ENCODE measurements at regions not wholly inside any gene's neighbourhood (a gene's known extent, or its start where the extent isn't known, plus 50 kb on each side); places are given as distances from the start of the nearest gene placed in this dataset.

GRCh38 chr15:96171853-96172296 is 158.6 kb upstream of the NR2F2 start:
- DNase-seq (ENCODE audit: low spot score) = no peak
- H3K9me3 ChIP-seq = no peaks in the 10 kb centered on the region
- no peaks in the 10 kb centered on the region for H3K36me3 ChIP-seq
- no peak overlapping the region for H3K27ac ChIP-seq
- H3K27me3 ChIP-seq (replicated peaks; ENCODE audit: insufficient read depth) = no peaks in the 10 kb centered on the region
- no peak overlapping the region for H3K4me3 ChIP-seq
- whole genome bisulfite sequencing = 27% methylated on average over 5 of the region's 5 CpGs
- H3K4me1 ChIP-seq (replicated peaks) = no peaks in the 10 kb centered on the region
- intact Hi-C loops (cut with DNase I) = no loop called here
- TF ChIP-seq POLR2AphosphoS5 (IDR thresholded peaks at IDR 0.05) (no peak), POLR2A (IDR thresholded peaks at IDR 0.05) (no peak)
- TF ChIP-seq, protein P1, sequence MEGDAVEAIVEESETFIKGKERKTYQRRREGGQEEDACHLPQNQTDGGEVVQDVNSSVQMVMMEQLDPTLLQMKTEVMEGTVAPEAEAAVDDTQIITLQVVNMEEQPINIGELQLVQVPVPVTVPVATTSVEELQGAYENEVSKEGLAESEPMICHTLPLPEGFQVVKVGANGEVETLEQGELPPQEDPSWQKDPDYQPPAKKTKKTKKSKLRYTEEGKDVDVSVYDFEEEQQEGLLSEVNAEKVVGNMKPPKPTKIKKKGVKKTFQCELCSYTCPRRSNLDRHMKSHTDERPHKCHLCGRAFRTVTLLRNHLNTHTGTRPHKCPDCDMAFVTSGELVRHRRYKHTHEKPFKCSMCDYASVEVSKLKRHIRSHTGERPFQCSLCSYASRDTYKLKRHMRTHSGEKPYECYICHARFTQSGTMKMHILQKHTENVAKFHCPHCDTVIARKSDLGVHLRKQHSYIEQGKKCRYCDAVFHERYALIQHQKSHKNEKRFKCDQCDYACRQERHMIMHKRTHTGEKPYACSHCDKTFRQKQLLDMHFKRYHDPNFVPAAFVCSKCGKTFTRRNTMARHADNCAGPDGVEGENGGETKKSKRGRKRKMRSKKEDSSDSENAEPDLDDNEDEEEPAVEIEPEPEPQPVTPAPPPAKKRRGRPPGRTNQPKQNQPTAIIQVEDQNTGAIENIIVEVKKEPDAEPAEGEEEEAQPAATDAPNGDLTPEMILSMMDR (IDR thresholded peaks at IDR 0.05) = no peak

DNA sequence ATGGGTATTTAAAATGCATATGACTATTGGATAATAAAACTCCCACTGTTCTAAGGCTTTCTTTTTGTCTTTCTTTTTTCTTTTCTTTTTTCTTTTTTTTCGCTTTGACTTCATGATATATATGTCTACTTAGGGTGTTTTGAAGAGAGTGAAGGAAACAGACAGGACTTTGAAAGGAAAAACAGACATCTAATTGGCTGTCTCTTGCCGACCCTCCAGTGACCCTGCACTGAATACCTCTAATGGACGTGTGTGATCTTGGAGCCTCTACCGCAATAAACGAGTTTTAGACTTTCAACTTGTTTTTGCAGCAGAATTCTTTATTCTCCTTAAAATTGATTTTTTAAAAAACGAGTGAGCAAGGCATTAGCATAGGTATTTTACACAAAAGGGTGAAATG is 158.1 kb upstream of the NR2F2 start:
- H3K4me1 ChIP-seq (replicated peaks) = no peaks in the 10 kb centered on the region
- no peaks in the 10 kb centered on the region for H3K9me3 ChIP-seq
- no peak overlapping the region for H3K27ac ChIP-seq
- H3K4me3 ChIP-seq = no peak overlapping the region
- intact Hi-C loops (cut with DNase I) = no loop called here
- H3K36me3 ChIP-seq = no peaks in the 10 kb centered on the region
- no peaks in the 10 kb centered on the region for H3K27me3 ChIP-seq (replicated peaks; ENCODE audit: insufficient read depth)
- TF ChIP-seq POLR2AphosphoS5 (IDR thresholded peaks at IDR 0.05) (no peak), POLR2A (IDR thresholded peaks at IDR 0.05) (no peak)
- TF ChIP-seq, protein P1 (IDR thresholded peaks at IDR 0.05) = no peak
- 66% methylated on average over 6 of the region's 6 CpGs for whole genome bisulfite sequencing
- DNase-seq (ENCODE audit: low spot score) = no peak

DNA sequence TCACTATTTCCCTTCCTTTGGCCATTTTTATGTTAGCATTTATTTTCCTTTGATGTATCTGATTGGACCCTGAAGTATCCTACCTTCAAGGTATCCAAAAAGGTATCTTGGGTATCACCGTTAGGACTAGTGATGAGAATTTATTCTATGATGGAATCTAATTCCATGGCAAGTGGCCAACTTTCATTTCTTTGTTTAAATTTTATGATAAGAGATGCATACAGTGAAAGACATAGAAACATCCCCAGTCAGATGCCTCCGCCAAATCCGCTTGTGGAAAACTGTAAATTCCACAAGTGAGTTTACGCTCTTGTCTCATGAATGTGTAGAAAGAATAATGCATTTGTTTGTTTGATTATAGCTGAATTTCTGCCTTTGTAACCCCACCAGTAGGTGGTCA is 153.7 kb upstream of the NR2F2 start:
- Histone ChIP-seq H3K36me3 (no peaks in the 10 kb centered on the region), H3K4me1 (replicated peaks) (no peaks in the 10 kb centered on the region), H3K27ac (no peak overlapping the region), H3K27me3 (replicated peaks; ENCODE audit: insufficient read depth) (no peaks in the 10 kb centered on the region), H3K9me3 (no peaks in the 10 kb centered on the region), H3K4me3 (no peak overlapping the region)
- WGBS = 89% methylated on average over 4 of the region's 4 CpGs
- no peak for DNase-seq (ENCODE audit: low spot score)
- TF ChIP-seq POLR2A (IDR thresholded peaks at IDR 0.05) (no peak), POLR2AphosphoS5 (IDR thresholded peaks at IDR 0.05) (no peak)
- TF ChIP-seq, protein P1 (IDR thresholded peaks at IDR 0.05) = no peak
- intact Hi-C loops (cut with DNase I) = no loop called here

GRCh38 chr15:96177279-96177678 is 153.2 kb upstream of the NR2F2 start:
- no peaks in the 10 kb centered on the region for H3K9me3 ChIP-seq
- no peaks in the 10 kb centered on the region for H3K36me3 ChIP-seq
- H3K4me3 ChIP-seq = no peak overlapping the region
- DNase-seq (ENCODE audit: low spot score) = no peak
- intact Hi-C loops (cut with DNase I) = no loop called here
- TF ChIP-seq POLR2AphosphoS5 (IDR thresholded peaks at IDR 0.05) (no peak), POLR2A (IDR thresholded peaks at IDR 0.05) (no peak)
- TF ChIP-seq, protein P1 (IDR thresholded peaks at IDR 0.05) = no peak
- WGBS = 100% methylated on average over 1 of the region's 1 CpG
- H3K27me3 ChIP-seq (replicated peaks; ENCODE audit: insufficient read depth) = no peaks in the 10 kb centered on the region
- no peak overlapping the region for H3K27ac ChIP-seq
- no peaks in the 10 kb centered on the region for H3K4me1 ChIP-seq (replicated peaks)

DNA sequence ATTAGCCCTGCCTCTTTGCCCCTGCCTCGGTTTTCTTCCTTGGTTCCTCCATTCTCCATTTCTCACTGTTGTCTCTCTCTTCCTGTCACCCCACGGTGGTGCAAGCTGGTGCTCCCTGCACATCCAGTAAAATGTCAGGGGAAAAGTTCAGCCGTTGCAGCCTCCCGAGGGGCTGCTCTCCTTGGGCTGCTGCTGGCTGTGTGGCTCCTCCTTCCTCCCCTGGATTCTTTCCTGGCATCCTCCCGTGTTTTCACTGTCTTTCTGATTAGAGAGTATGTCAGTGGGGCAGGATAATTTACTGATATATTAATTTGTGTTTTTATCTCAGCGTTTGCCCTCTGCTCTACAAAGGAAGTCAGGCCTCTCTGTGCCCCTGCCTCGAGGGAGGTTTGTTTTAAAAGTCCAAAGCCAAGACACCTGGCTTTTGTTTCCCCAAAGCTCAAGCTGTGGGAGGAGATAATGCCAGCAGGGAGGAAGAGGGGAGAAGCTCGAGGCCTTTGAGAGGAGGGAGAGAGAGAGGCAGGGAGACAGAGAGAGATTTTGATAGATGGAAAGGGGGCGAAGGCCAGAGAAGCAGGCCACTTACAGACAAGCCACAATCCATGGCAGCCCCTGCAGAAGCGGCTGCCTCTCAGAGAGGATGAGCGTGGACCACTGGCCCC is 150.3 kb upstream of the NR2F2 start:
- Histone ChIP-seq H3K4me1 (replicated peaks) (no peaks in the 10 kb centered on the region), H3K9me3 (no peaks in the 10 kb centered on the region), H3K27ac (no peak overlapping the region), H3K36me3 (no peaks in the 10 kb centered on the region), H3K4me3 (no peak overlapping the region), H3K27me3 (replicated peaks; ENCODE audit: insufficient read depth) (no peaks in the 10 kb centered on the region)
- intact Hi-C loops (cut with DNase I) = no loop called here
- 39% methylated on average over 11 of the region's 11 CpGs for WGBS
- no peak for DNase-seq (ENCODE audit: low spot score)
- TF ChIP-seq, protein P1 (IDR thresholded peaks at IDR 0.05) = no peak
- TF ChIP-seq POLR2A (IDR thresholded peaks at IDR 0.05) (no peak), POLR2AphosphoS5 (IDR thresholded peaks at IDR 0.05) (no peak)
